Peyer's patch (tissue), 4 donors: ENCODE measurements at regions not wholly inside any gene's neighbourhood (a gene's known extent, or its start where the extent isn't known, plus 50 kb on each side); places are given as distances from the start of the nearest gene placed in this dataset.

ENCODE experiments used
- DNase-seq, 3 donors: peaks; one replicate each; pipeline ENCODE4 v3.0.0-alpha.2; 2017 to 2019
- H3K27ac ChIP-seq, 4 donors: fragments of 200-600 bp; sonication (generic); one replicate each; pipeline ENCODE4 v1.5.1; 2016 to 2019
- H3K27me3 ChIP-seq, 2 donors: fragments of 200-600 bp; sonication (generic); one replicate each; pipeline ENCODE4 v1.5.1; 2019
- H3K36me3 ChIP-seq, 3 donors: fragments of 200-600 bp; sonication (generic); one replicate each; pipeline ENCODE4 v1.5.1; 2016 to 2019
- H3K4me1 ChIP-seq, 4 donors: fragments of 200-600 bp; sonication (generic); one replicate each; pipeline ENCODE4 v1.5.1; 2016 to 2019
- H3K4me3 ChIP-seq, 4 donors: fragments of 200-600 bp; sonication (generic); 1 replicate in 3 of 4; 2 replicates in 1 of 4; pipeline ENCODE4 v1.5.1; 2016 to 2019; ENCODE audit warnings: mild to moderate bottlenecking in 1 of 4
- H3K9me3 ChIP-seq, 4 donors: fragments of 200-600 bp; sonication (generic); one replicate each; pipeline ENCODE4 v1.5.1; 2016 to 2019; ENCODE audit warnings: mild to moderate bottlenecking in 1 of 4
- CTCF ChIP-seq, 6 experiments: fragments of 450-650 bp in 4 of 6; fragments of 200-600 bp in 2 of 6; sonication (generic) in 1 of 6; IDR thresholded peaks; one replicate each; pipeline ENCODE4 v1.5.1; 2017 to 2019; ENCODE audit warnings: antibody characterized with exemption in 6 of 6, mild to moderate bottlenecking in 3 of 6, moderate library complexity in 1 of 6
- POLR2A ChIP-seq, 2 donors: fragments of 450-650 bp; IDR thresholded peaks; one replicate each; pipeline ENCODE4 v1.5.1; 2017; ENCODE audit warnings: antibody characterized with exemption in 2 of 2, mild to moderate bottlenecking in 2 of 2, moderate library complexity in 2 of 2

GRCh38 chr9:136597965-136598364, 52.1 kb upstream of the NOTCH1 start:
- no peak overlapping the region for H3K27ac ChIP-seq
- no peak for DNase-seq
- peaks cover 0 to 9% (median 2%) of the 10 kb centered on the region in 4 donors for H3K4me1 ChIP-seq
- H3K36me3 ChIP-seq, result no peaks in the 10 kb centered on the region
- H3K27me3 ChIP-seq, result no peaks in the 10 kb centered on the region
- H3K4me3 ChIP-seq, result no peak overlapping the region
- no peaks in the 10 kb centered on the region for H3K9me3 ChIP-seq
- no peak for TF ChIP-seq CTCF (IDR thresholded peaks at IDR 0.05)
- TF ChIP-seq POLR2A (IDR thresholded peaks at IDR 0.05), result no peak

- DNase-seq, result no peak
- Histone ChIP-seq H3K9me3 (no peaks in the 10 kb centered on the region), H3K27me3 (no peaks in the 10 kb centered on the region), H3K4me3 (no peak overlapping the region), H3K27ac (no peak overlapping the region), H3K4me1 (peaks cover 0 to 2% (median 0%) of the 10 kb centered on the region in 4 donors), H3K36me3 (no peaks in the 10 kb centered on the region)
- no peak for TF ChIP-seq POLR2A (IDR thresholded peaks at IDR 0.05)
- TF ChIP-seq CTCF (IDR thresholded peaks at IDR 0.05), result no peak
These were observed 51.5 kb upstream of the NOTCH1 start for GRCh38 chr9:136597141-136597885.

- no peaks in the 10 kb centered on the region for H3K9me3 ChIP-seq
- no peaks in the 10 kb centered on the region for H3K27me3 ChIP-seq
- H3K4me1 ChIP-seq, result no peaks in the 10 kb centered on the region
- H3K36me3 ChIP-seq, result no peaks in the 10 kb centered on the region
- no peak overlapping the region for H3K27ac ChIP-seq
- DNase-seq, result no peak
- TF ChIP-seq CTCF (IDR thresholded peaks at IDR 0.05) (no peak), POLR2A (IDR thresholded peaks at IDR 0.05) (no peak)
- H3K4me3 ChIP-seq, result no peak overlapping the region
These were observed 50.8 kb upstream of the NOTCH1 start for GRCh38 chr9:136596630-136597031.

GRCh38 chr9:136596217-136596616, 50.4 kb upstream of the NOTCH1 start:
- Histone ChIP-seq H3K4me1 (no peaks in the 10 kb centered on the region), H3K9me3 (no peaks in the 10 kb centered on the region), H3K27ac (no peak overlapping the region), H3K4me3 (no peak overlapping the region), H3K36me3 (no peaks in the 10 kb centered on the region), H3K27me3 (no peaks in the 10 kb centered on the region)
- DNase-seq, result no peak
- TF ChIP-seq POLR2A (IDR thresholded peaks at IDR 0.05), result no peak

GRCh38 chr9:136595245-136596153, 49.7 kb upstream of the NOTCH1 start:
- no peaks in the 10 kb centered on the region for H3K36me3 ChIP-seq
- no peaks in the 10 kb centered on the region for H3K9me3 ChIP-seq
- H3K27ac ChIP-seq, result no peak overlapping the region
- H3K27me3 ChIP-seq, result no peaks in the 10 kb centered on the region
- no peak for DNase-seq
- no peaks in the 10 kb centered on the region for H3K4me1 ChIP-seq
- TF ChIP-seq POLR2A (IDR thresholded peaks at IDR 0.05) (no peak), CTCF (IDR thresholded peaks at IDR 0.05) (no peak)
- H3K4me3 ChIP-seq, result no peak overlapping the region
